ENCODE measurements at regions not wholly inside any gene's neighbourhood (a gene's known extent, or its start where the extent isn't known, plus 50 kb on each side); places are given as distances from the start of the nearest gene placed in this dataset.
"Not testable (repeated sequence)": the region's sequence is repeated elsewhere in the genome, so short reads cannot be mapped to it uniquely, and the experiment has no call there.

GRCh38 chr3:110507570-110507969 lies 564.0 kb upstream of the NECTIN3 start:
- POLR2A ChIA-PET; H3K27me3 Mint-ChIP-seq (ENCODE audit: low read depth); ATAC-seq; H3K27ac Mint-ChIP-seq; H3K4me3 Mint-ChIP-seq; CTCF ChIA-PET; DNase-seq (ENCODE audit: low spot score): not testable (repeated sequence)
- H3K9me3 Mint-ChIP-seq: peaks cover 34% of the 10 kb centered on the region
- peaks cover 12% of the 10 kb centered on the region for H3K4me1 Mint-ChIP-seq
- peaks cover 26% of the 10 kb centered on the region for H3K36me3 Mint-ChIP-seq

- ChIA-PET POLR2A (no interaction called here), CTCF (no interaction called here)
- DNase-seq (ENCODE audit: low spot score) (no peak), ATAC-seq (no peak)
- Mint-ChIP-seq H3K27ac (no peak overlapping the region), H3K4me3 (no peak overlapping the region), H3K27me3 (ENCODE audit: low read depth) (0 out of 2 replicates have a peak, but pooled peaks cover 2% of the 10 kb centered on the region), H3K4me1 (peaks cover 10% of the 10 kb centered on the region), H3K36me3 (peaks cover 17% of the 10 kb centered on the region), H3K9me3 (peaks cover 28% of the 10 kb centered on the region)
- TF ChIP-seq E2F5 (CRISPR knock-in tag; IDR thresholded peaks at IDR 0.05) (no peak), ZNF281 (CRISPR knock-in tag; IDR thresholded peaks at IDR 0.05) (no peak), ATF3 (CRISPR knock-in tag; conservative IDR thresholded peaks at IDR 0.05) (no peak), ZNF423 (CRISPR knock-in tag; IDR thresholded peaks at IDR 0.05) (no peak), CREM (CRISPR knock-in tag; IDR thresholded peaks at IDR 0.05) (no peak), E2F1 (CRISPR knock-in tag; IDR thresholded peaks at IDR 0.05) (no peak), ZNF532 (CRISPR knock-in tag; IDR thresholded peaks at IDR 0.05; ENCODE audit: borderline replicate concordance) (no peak), E2F4 (CRISPR knock-in tag; IDR thresholded peaks at IDR 0.05; ENCODE audit: borderline replicate concordance, low read depth) (no peak), GRHL2 (CRISPR knock-in tag; IDR thresholded peaks at IDR 0.05; ENCODE audit: insufficient replicate concordance, severe bottlenecking) (no peak), ZNF317 (CRISPR knock-in tag; IDR thresholded peaks at IDR 0.05; ENCODE audit: borderline replicate concordance, low read depth) (no peak), ZNF425 (CRISPR knock-in tag; conservative IDR thresholded peaks at IDR 0.05) (no peak)
Measured at GRCh38 chr3:110512961-110513360, 558.7 kb upstream of the NECTIN3 start.

Data from WTC11 (cell line).